Endothelial cell (in vitro differentiated cells): ENCODE measurements at regions not wholly inside any gene's neighbourhood (a gene's known extent, or its start where the extent isn't known, plus 50 kb on each side); places are given as distances from the start of the nearest gene placed in this dataset.

ENCODE experiments used
- DNase-seq: peaks from one replicate; pipeline ENCODE4 v3.0.0; 2021; ENCODE audit warnings: low spot score
- H3K27ac Mint-ChIP-seq: one replicate; pipeline ENCODE4 v1.8.0; 2021; ENCODE audit warnings: mixed read lengths, inconsistent platforms; ENCODE audit not compliant: unreplicated experiment
- H3K27me3 Mint-ChIP-seq: one replicate; pipeline ENCODE4 v1.8.0; 2021; ENCODE audit warnings: mild to moderate bottlenecking, moderate library complexity, mixed read lengths, inconsistent platforms; ENCODE audit not compliant: unreplicated experiment
- H3K36me3 Mint-ChIP-seq: one replicate; pipeline ENCODE4 v1.8.0; 2021; ENCODE audit warnings: mild to moderate bottlenecking, low read depth, mixed read lengths, inconsistent platforms; ENCODE audit not compliant: unreplicated experiment
- H3K4me1 Mint-ChIP-seq: one replicate; pipeline ENCODE4 v1.8.0; 2021; ENCODE audit warnings: mild to moderate bottlenecking, mixed read lengths, inconsistent platforms; ENCODE audit not compliant: unreplicated experiment
- H3K4me3 Mint-ChIP-seq: one replicate; pipeline ENCODE4 v1.8.0; 2021; ENCODE audit warnings: mild to moderate bottlenecking, mixed read lengths, inconsistent platforms; ENCODE audit not compliant: unreplicated experiment
- H3K9me3 Mint-ChIP-seq: one replicate; pipeline ENCODE4 v1.8.0; 2021; ENCODE audit warnings: mixed read lengths, inconsistent platforms; ENCODE audit not compliant: unreplicated experiment
- CTCF ChIP-seq: fragments of 200-600 bp; sonication (generic); IDR thresholded peaks from one replicate; pipeline ENCODE4 v1.5.0; 2021; ENCODE audit warnings: antibody characterized with exemption; ENCODE audit not compliant: unreplicated experiment

GRCh38 chr1:191542444-191542843, 615.8 kb upstream of the RGS18 start:
- Mint-ChIP-seq H3K27ac (no peak overlapping the region), H3K36me3 (no peaks in the 10 kb centered on the region), H3K27me3 (no peaks in the 10 kb centered on the region), H3K4me1 (no peaks in the 10 kb centered on the region), H3K4me3 (no peak overlapping the region), H3K9me3 (no peaks in the 10 kb centered on the region)
- DNase-seq = no peak
- no peak for TF ChIP-seq CTCF

- Mint-ChIP-seq H3K36me3 (no peaks in the 10 kb centered on the region), H3K4me3 (no peak overlapping the region), H3K27me3 (no peaks in the 10 kb centered on the region), H3K27ac (no peak overlapping the region), H3K4me1 (no peaks in the 10 kb centered on the region), H3K9me3 (no peaks in the 10 kb centered on the region)
- DNase-seq = no peak
- TF ChIP-seq CTCF = no peak
These were observed 611.5 kb upstream of the RGS18 start for GRCh38 chr1:191546803-191547202.

- peaks cover 2% of the 10 kb centered on the region for H3K27me3 Mint-ChIP-seq
- no peaks in the 10 kb centered on the region for H3K4me1 Mint-ChIP-seq
- no peaks in the 10 kb centered on the region for H3K36me3 Mint-ChIP-seq
- no peak overlapping the region for H3K4me3 Mint-ChIP-seq
- H3K27ac Mint-ChIP-seq = no peak overlapping the region
- DNase-seq = no peak
- no peaks in the 10 kb centered on the region for H3K9me3 Mint-ChIP-seq
- TF ChIP-seq CTCF = no peak
These were observed 607.2 kb upstream of the RGS18 start for GRCh38 chr1:191551019-191551418.

- no peak for TF ChIP-seq CTCF
- Mint-ChIP-seq H3K9me3 (no peaks in the 10 kb centered on the region), H3K4me3 (no peak overlapping the region), H3K4me1 (no peaks in the 10 kb centered on the region), H3K36me3 (no peaks in the 10 kb centered on the region), H3K27me3 (no peaks in the 10 kb centered on the region), H3K27ac (no peak overlapping the region)
- DNase-seq = no peak
These were observed 599.9 kb upstream of the RGS18 start for GRCh38 chr1:191558379-191558778.

GRCh38 chr1:191561276-191561675, 597.0 kb upstream of the RGS18 start:
- DNase-seq = no peak
- no peak for TF ChIP-seq CTCF
- H3K27ac Mint-ChIP-seq = no peak overlapping the region
- H3K36me3 Mint-ChIP-seq = no peaks in the 10 kb centered on the region
- no peaks in the 10 kb centered on the region for H3K9me3 Mint-ChIP-seq
- no peaks in the 10 kb centered on the region for H3K27me3 Mint-ChIP-seq
- H3K4me3 Mint-ChIP-seq = no peak overlapping the region
- H3K4me1 Mint-ChIP-seq = no peaks in the 10 kb centered on the region
